MM.1S (cell line): ENCODE measurements at regions not wholly inside any gene's neighbourhood (a gene's known extent, or its start where the extent isn't known, plus 50 kb on each side); places are given as distances from the start of the nearest gene placed in this dataset.

ENCODE experiments used
- CTCF ChIP-seq: fragments of 300-600 bp; sonication (generic); IDR thresholded peaks from 2 replicates; pipeline ENCODE4 v1.5.1; 2016; ENCODE audit warnings: antibody characterized with exemption, low read length, mixed read lengths
- EZH2 ChIP-seq: fragments of 300-600 bp; sonication (generic); optimal IDR thresholded peaks from 2 replicates; pipeline ENCODE3; 2017; ENCODE audit warnings: low read depth, mild to moderate bottlenecking, antibody characterized with exemption, low read length, mixed read lengths

- TF ChIP-seq CTCF (no peak), EZH2 (no peak)
Observed at GRCh38 chr13:47719164-47719563, 281.9 kb downstream of the SUCLA2 start.
